ENCODE measurements at regions not wholly inside any gene's neighbourhood (a gene's known extent, or its start where the extent isn't known, plus 50 kb on each side); places are given as distances from the start of the nearest gene placed in this dataset.

DNA sequence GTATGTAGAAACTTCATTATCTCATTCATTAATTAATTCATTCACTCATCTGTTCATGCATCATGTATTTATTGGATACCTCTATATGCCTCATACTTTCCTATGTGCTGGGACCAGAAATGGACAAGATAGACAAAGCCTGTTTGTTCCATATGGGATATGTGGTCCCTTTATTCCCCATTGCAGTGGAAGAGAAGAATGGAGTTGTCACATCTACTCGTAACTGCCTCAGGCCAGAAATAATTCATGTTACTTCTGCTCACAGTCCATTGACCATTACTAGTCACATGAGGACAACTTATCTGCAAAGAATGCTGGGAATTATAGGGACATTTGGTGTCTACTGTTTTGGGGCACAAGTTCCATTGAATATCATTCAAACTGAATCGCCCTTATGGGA lies 327.8 kb downstream of the MATN1 start:
- Histone ChIP-seq H3K9me2 (replicated peaks; ENCODE audit: low read depth, low read length) (no peaks in the 10 kb centered on the region), H3K4me2 (ENCODE audit: low read depth, low read length, poor library complexity, severe bottlenecking) (no peak overlapping the region), H3K4me1 (ENCODE audit: insufficient read depth, low read length, poor library complexity, severe bottlenecking) (no peaks in the 10 kb centered on the region), H3K27me3 (ENCODE audit: insufficient read depth, low read length, poor library complexity, severe bottlenecking) (no peaks in the 10 kb centered on the region), H2AFZ (ENCODE audit: low read length) (no peak overlapping the region), H3K36me3 (ENCODE audit: insufficient read depth, low read length) (no peaks in the 10 kb centered on the region), H3K4me3 (ENCODE audit: low read length, poor library complexity, severe bottlenecking) (no peak overlapping the region), H3K9me3 (ENCODE audit: insufficient read depth, low read depth, low read length) (no peaks in the 10 kb centered on the region), H3K79me2 (ENCODE audit: insufficient read depth, low read length) (no peaks in the 10 kb centered on the region), H3F3A (ENCODE audit: low read depth) (no peaks in the 10 kb centered on the region), H3K9ac (ENCODE audit: low read depth, low read length, poor library complexity, severe bottlenecking) (no peak overlapping the region), H4K20me1 (ENCODE audit: insufficient read depth, low read length, poor library complexity, severe bottlenecking) (no peaks in the 10 kb centered on the region)
- TF ChIP-seq, protein P1, sequence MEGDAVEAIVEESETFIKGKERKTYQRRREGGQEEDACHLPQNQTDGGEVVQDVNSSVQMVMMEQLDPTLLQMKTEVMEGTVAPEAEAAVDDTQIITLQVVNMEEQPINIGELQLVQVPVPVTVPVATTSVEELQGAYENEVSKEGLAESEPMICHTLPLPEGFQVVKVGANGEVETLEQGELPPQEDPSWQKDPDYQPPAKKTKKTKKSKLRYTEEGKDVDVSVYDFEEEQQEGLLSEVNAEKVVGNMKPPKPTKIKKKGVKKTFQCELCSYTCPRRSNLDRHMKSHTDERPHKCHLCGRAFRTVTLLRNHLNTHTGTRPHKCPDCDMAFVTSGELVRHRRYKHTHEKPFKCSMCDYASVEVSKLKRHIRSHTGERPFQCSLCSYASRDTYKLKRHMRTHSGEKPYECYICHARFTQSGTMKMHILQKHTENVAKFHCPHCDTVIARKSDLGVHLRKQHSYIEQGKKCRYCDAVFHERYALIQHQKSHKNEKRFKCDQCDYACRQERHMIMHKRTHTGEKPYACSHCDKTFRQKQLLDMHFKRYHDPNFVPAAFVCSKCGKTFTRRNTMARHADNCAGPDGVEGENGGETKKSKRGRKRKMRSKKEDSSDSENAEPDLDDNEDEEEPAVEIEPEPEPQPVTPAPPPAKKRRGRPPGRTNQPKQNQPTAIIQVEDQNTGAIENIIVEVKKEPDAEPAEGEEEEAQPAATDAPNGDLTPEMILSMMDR (conservative IDR thresholded peaks at IDR 0.05; ENCODE audit: low read length) = no peak
- TF ChIP-seq EZH2phosphoT487 (IDR thresholded peaks at IDR 0.05; ENCODE audit: borderline replicate concordance) = no peak

DNA sequence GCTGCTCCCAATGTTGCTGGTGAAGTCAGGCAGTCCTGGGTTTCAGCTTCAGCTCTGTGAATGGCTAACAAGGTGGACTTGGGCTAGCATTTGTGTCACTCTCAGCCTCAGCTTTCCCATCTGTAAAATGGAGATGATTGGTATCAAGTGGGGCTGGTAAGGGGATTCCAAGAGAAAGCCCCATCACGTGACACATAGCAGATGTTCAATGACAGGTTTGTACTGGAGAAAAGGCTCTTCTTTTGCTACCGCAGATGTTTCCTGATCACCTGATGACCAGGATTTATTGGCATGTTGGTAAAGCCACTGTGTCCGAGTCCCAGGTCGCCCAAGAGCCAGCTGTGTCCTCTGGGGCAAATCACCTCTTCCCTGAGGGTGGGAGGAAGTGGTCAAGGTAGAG lies 335.0 kb downstream of the MATN1 start:
- H3F3A ChIP-seq (ENCODE audit: low read depth) = no peaks in the 10 kb centered on the region
- no peaks in the 10 kb centered on the region for H3K9me2 ChIP-seq (replicated peaks; ENCODE audit: low read depth, low read length)
- no peak overlapping the region for H2AFZ ChIP-seq (ENCODE audit: low read length)
- no peak for TF ChIP-seq EZH2phosphoT487 (IDR thresholded peaks at IDR 0.05; ENCODE audit: borderline replicate concordance)
- TF ChIP-seq, protein P1 (conservative IDR thresholded peaks at IDR 0.05; ENCODE audit: low read length) = no peak
- no peak overlapping the region for H3K4me3 ChIP-seq (ENCODE audit: low read length, poor library complexity, severe bottlenecking)
- no peaks in the 10 kb centered on the region for H3K27me3 ChIP-seq (ENCODE audit: insufficient read depth, low read length, poor library complexity, severe bottlenecking)
- no peaks in the 10 kb centered on the region for H3K9me3 ChIP-seq (ENCODE audit: insufficient read depth, low read depth, low read length)
- H3K36me3 ChIP-seq (ENCODE audit: insufficient read depth, low read length) = no peaks in the 10 kb centered on the region
- no peaks in the 10 kb centered on the region for H4K20me1 ChIP-seq (ENCODE audit: insufficient read depth, low read length, poor library complexity, severe bottlenecking)
- H3K4me1 ChIP-seq (ENCODE audit: insufficient read depth, low read length, poor library complexity, severe bottlenecking) = no peaks in the 10 kb centered on the region
- no peak overlapping the region for H3K9ac ChIP-seq (ENCODE audit: low read depth, low read length, poor library complexity, severe bottlenecking)
- no peaks in the 10 kb centered on the region for H3K79me2 ChIP-seq (ENCODE audit: insufficient read depth, low read length)
- no peak overlapping the region for H3K4me2 ChIP-seq (ENCODE audit: low read depth, low read length, poor library complexity, severe bottlenecking)

DNA sequence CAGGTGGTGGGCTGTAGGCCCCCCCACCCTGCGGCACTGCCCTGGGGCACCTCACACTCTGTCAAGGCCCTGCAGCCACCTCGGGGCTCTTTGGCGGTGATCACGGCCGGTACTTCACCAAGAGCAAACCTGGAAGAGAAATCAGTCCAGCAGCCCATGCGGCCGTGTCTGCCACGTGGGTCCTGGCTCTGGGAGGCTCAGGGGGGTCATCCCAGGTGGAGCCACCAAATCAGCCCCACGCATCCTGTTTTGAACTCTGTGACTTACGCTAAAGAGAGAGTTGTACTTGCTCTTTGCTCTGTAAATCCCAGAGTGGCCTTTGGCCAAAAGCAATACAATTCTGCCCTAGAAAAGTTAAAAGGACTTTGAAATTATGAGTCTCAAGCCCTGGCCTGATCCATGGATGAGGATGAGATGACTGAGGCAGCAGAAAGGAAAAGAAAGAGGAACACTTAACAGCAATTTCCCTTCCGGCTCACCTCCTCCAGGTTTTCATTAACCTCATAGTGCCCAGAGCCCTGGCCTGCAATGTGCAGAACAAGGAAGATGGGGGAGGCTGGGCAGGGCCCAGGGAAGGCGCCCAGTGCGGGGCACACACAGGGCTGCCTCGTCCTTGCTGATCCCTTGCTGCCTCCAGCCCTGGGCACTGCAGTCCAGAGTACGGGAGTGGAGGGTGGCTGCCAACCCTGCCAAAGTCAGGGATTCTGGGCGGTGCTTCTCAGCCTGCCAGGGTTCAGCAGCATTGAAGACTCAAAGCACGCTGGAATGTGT lies 337.0 kb downstream of the MATN1 start:
- Histone ChIP-seq H3K4me3 (ENCODE audit: low read length, poor library complexity, severe bottlenecking) (no peak overlapping the region), H4K20me1 (ENCODE audit: insufficient read depth, low read length, poor library complexity, severe bottlenecking) (no peaks in the 10 kb centered on the region), H2AFZ (ENCODE audit: low read length) (no peak overlapping the region), H3K9ac (ENCODE audit: low read depth, low read length, poor library complexity, severe bottlenecking) (no peak overlapping the region), H3K9me3 (ENCODE audit: insufficient read depth, low read depth, low read length) (no peaks in the 10 kb centered on the region), H3K9me2 (replicated peaks; ENCODE audit: low read depth, low read length) (no peaks in the 10 kb centered on the region), H3K36me3 (ENCODE audit: insufficient read depth, low read length) (no peaks in the 10 kb centered on the region), H3K4me2 (ENCODE audit: low read depth, low read length, poor library complexity, severe bottlenecking) (no peak overlapping the region), H3F3A (ENCODE audit: low read depth) (no peaks in the 10 kb centered on the region), H3K27me3 (ENCODE audit: insufficient read depth, low read length, poor library complexity, severe bottlenecking) (no peaks in the 10 kb centered on the region), H3K79me2 (ENCODE audit: insufficient read depth, low read length) (no peaks in the 10 kb centered on the region), H3K4me1 (ENCODE audit: insufficient read depth, low read length, poor library complexity, severe bottlenecking) (no peaks in the 10 kb centered on the region)
- no peak for TF ChIP-seq EZH2phosphoT487 (IDR thresholded peaks at IDR 0.05; ENCODE audit: borderline replicate concordance)
- TF ChIP-seq, protein P1 (conservative IDR thresholded peaks at IDR 0.05; ENCODE audit: low read length) = no peak
